Parathyroid adenoma (tissue), 2 donors: ENCODE measurements at regions not wholly inside any gene's neighbourhood (a gene's known extent, or its start where the extent isn't known, plus 50 kb on each side); places are given as distances from the start of the nearest gene placed in this dataset.

Source experiments
- H2AFZ ChIP-seq: fragments of 300-600 bp; sonication (generic); one replicate; pipeline ENCODE4 v1.7.0; 2017; ENCODE audit warnings: antibody characterized with exemption, mild to moderate bottlenecking
- H3K27ac ChIP-seq: fragments of 300-600 bp; sonication (generic); one replicate; pipeline ENCODE4 v1.7.0; 2017
- H3K27me3 ChIP-seq: fragments of 300-600 bp; sonication (generic); one replicate; pipeline ENCODE4 v1.7.0; 2017; ENCODE audit warnings: low read length; ENCODE audit not compliant: control insufficient read depth, insufficient read depth
- H3K36me3 ChIP-seq: fragments of 300-600 bp; sonication (generic); one replicate; pipeline ENCODE4 v1.7.0; 2017; ENCODE audit warnings: low read length; ENCODE audit not compliant: control insufficient read depth, insufficient read depth
- H3K4me1 ChIP-seq: fragments of 300-600 bp; sonication (generic); one replicate; pipeline ENCODE4 v1.7.0; 2017; ENCODE audit warnings: control low read depth
- H3K4me2 ChIP-seq: fragments of 300-600 bp; sonication (generic); one replicate; pipeline ENCODE4 v1.7.0; 2017; ENCODE audit warnings: low read length
- H3K4me3 ChIP-seq: fragments of 300-600 bp; sonication (generic); one replicate; pipeline ENCODE4 v1.7.0; 2017; ENCODE audit warnings: low read depth, low read length
- H3K79me2 ChIP-seq: fragments of 300-600 bp; sonication (generic); one replicate; pipeline ENCODE4 v1.7.0; 2017; ENCODE audit warnings: control low read depth
- H3K9ac ChIP-seq: fragments of 300-600 bp; sonication (generic); one replicate; pipeline ENCODE4 v1.7.0; 2017; ENCODE audit warnings: mild to moderate bottlenecking
- H3K9me3 ChIP-seq: fragments of 300-600 bp; sonication (generic); one replicate; pipeline ENCODE4 v1.7.0; 2017; ENCODE audit warnings: low read length; ENCODE audit not compliant: control insufficient read depth
- TF ChIP-seq, protein P1 (sequence below): fragments of 300-600 bp; sonication (generic); IDR thresholded peaks from one replicate; pipeline ENCODE4 v1.7.0; 2017; ENCODE audit warnings: antibody characterized with exemption, mild to moderate bottlenecking
- donor health status: primary hyperparathyroidism.

DNA sequence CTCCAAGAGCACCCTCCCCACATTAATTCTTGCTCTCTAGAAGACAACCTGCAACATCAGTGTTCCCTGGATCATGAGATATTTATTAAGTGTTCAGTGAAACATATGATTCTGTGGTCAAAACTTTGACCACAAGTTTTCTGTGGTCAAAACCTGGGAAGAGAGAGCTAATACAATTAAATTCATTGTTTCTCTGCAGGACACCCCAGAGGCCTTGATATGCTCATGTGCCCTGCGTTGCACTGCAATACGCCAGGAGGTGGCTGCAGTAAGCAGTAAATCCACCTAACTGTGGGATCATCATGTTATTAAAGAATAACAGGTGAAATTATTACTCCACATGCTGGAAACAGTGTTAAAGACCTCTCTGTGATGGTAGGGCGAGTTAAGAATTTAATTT is 109.3 kb upstream of the SPDL1 start:
- Histone ChIP-seq H3K4me2 (no peak overlapping the region), H3K27me3 (no peaks in the 10 kb centered on the region), H3K36me3 (no peaks in the 10 kb centered on the region), H3K4me3 (no peak overlapping the region), H3K4me1 (no peaks in the 10 kb centered on the region), H3K79me2 (no peaks in the 10 kb centered on the region), H2AFZ (no peak overlapping the region), H3K9me3 (no peaks in the 10 kb centered on the region), H3K27ac (no peak overlapping the region), H3K9ac (no peak overlapping the region)
- TF ChIP-seq, protein P1, sequence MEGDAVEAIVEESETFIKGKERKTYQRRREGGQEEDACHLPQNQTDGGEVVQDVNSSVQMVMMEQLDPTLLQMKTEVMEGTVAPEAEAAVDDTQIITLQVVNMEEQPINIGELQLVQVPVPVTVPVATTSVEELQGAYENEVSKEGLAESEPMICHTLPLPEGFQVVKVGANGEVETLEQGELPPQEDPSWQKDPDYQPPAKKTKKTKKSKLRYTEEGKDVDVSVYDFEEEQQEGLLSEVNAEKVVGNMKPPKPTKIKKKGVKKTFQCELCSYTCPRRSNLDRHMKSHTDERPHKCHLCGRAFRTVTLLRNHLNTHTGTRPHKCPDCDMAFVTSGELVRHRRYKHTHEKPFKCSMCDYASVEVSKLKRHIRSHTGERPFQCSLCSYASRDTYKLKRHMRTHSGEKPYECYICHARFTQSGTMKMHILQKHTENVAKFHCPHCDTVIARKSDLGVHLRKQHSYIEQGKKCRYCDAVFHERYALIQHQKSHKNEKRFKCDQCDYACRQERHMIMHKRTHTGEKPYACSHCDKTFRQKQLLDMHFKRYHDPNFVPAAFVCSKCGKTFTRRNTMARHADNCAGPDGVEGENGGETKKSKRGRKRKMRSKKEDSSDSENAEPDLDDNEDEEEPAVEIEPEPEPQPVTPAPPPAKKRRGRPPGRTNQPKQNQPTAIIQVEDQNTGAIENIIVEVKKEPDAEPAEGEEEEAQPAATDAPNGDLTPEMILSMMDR: no peak

DNA sequence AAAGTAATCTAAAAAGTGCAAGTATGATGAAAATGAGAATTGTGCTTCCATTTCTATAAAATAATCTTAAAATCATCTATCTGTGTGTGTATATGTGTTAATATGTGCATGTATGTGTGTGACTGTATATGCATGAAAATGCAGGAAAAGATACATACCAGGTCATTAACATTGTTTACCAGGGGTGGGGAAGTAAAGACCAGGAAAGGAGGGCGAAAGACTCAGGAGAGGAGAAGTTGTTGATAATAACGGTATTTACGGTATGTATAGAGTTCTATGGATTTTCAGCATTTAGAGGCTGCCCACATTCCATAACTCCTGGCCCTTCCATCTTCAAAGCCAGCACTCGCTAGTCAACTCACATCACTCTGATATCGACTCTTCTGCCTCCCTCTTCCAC is 111.0 kb upstream of the SPDL1 start:
- H3K27me3 ChIP-seq: no peaks in the 10 kb centered on the region
- no peaks in the 10 kb centered on the region for H3K36me3 ChIP-seq
- no peak overlapping the region for H3K4me3 ChIP-seq
- H3K4me1 ChIP-seq: no peaks in the 10 kb centered on the region
- H2AFZ ChIP-seq: no peak overlapping the region
- no peak overlapping the region for H3K27ac ChIP-seq
- no peak overlapping the region for H3K4me2 ChIP-seq
- H3K9me3 ChIP-seq: no peaks in the 10 kb centered on the region
- H3K9ac ChIP-seq: no peak overlapping the region
- TF ChIP-seq, protein P1: no peak
- H3K79me2 ChIP-seq: no peaks in the 10 kb centered on the region

DNA sequence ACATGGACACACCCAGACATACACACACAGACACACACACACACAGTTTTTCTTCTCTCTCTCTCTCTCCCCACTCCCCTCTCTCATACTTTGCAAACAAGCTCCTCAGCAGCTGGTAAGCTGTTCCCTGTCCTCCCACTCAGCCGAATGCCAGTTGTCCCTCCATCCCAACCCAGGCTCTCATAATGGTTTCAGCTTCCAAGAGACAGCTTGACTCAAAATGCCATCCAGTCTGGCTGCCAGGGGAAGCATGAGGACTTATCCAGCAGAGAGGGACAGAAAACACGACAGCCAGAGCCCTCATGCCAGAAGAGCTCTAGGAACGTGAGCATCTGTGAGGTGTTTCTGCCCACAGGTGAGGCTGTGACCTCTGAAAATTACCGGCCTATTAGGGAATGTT is 112.6 kb upstream of the SPDL1 start:
- TF ChIP-seq, protein P1: no peak
- Histone ChIP-seq H3K4me1 (no peaks in the 10 kb centered on the region), H3K79me2 (no peaks in the 10 kb centered on the region), H3K27ac (no peak overlapping the region), H3K9me3 (no peaks in the 10 kb centered on the region), H3K9ac (no peak overlapping the region), H3K4me3 (no peak overlapping the region), H3K4me2 (no peak overlapping the region), H3K36me3 (no peaks in the 10 kb centered on the region), H2AFZ (no peak overlapping the region), H3K27me3 (no peaks in the 10 kb centered on the region)

DNA sequence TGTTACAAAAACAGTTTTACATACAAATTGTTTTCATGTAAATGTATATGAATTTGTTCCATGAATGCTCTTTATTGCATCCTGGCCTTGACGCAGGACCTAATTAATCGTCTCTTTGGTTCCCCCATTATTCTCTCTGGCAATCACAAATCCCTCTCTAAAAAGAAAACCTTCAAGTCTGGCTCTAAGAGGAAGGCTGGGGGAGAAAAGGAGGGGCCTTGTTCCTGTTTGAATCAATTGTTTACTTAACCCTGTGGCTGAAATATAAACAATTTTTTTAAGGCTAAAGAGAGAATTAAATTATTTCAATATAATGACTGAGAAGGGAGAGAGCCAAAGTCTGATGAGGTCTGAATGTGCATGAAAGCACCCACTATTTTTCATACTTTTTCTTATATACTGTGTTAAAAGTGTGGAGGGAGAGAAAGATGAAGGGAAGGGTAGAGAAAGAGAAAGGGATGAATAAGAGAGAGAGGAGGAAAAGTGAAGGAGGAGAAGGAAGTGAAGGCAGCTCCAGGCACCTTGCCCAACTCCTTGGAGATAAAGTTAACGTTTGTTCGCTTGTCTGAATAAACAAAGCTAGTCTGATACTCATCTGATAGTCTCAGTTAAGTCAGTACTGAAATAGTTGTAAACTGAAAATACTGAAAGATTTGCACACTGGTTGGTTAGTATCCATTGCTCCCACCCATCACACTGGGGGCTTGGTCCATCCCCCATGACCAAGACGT is 116.4 kb upstream of the SPDL1 start:
- Histone ChIP-seq H3K9ac (no peak overlapping the region), H3K79me2 (no peaks in the 10 kb centered on the region), H3K27ac (no peak overlapping the region), H3K9me3 (no peaks in the 10 kb centered on the region), H2AFZ (no peak overlapping the region), H3K27me3 (no peaks in the 10 kb centered on the region), H3K4me1 (no peaks in the 10 kb centered on the region), H3K4me2 (no peak overlapping the region), H3K36me3 (no peaks in the 10 kb centered on the region), H3K4me3 (no peak overlapping the region)
- TF ChIP-seq, protein P1: no peak

DNA sequence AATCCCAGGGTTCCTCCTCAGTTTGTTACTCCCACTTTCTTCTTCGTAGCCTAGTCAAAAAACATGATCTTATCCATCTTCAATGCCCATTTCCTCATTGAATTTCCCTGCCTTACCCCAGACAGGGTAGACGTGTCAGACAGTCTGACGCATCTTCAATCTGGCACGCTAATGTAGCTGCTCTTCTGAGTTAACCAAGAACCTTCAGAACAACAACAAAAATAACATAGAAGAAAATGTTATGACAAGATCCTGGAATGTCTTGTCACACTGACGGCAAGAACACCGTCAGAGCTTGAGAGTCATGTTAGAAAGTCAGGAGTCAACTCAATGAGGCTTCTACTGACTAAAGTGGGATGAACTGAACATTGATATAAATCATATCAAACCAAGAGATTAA is 122.7 kb upstream of the SPDL1 start:
- Histone ChIP-seq H3K4me1 (no peaks in the 10 kb centered on the region), H3K9ac (no peak overlapping the region), H3K79me2 (no peaks in the 10 kb centered on the region), H3K27me3 (no peaks in the 10 kb centered on the region), H2AFZ (no peak overlapping the region), H3K36me3 (no peaks in the 10 kb centered on the region), H3K9me3 (no peaks in the 10 kb centered on the region), H3K27ac (no peak overlapping the region), H3K4me2 (no peak overlapping the region), H3K4me3 (no peak overlapping the region)
- TF ChIP-seq, protein P1: no peak
